ENCODE measurements at regions not wholly inside any gene's neighbourhood (a gene's known extent, or its start where the extent isn't known, plus 50 kb on each side); places are given as distances from the start of the nearest gene placed in this dataset.

GRCh38 chr11:87437133-87437843, 399.6 kb downstream of the TMEM135 start:
- H3K4me3 ChIP-seq (ENCODE audit: low read depth, low read length) = no peak overlapping the region
- TF ChIP-seq, protein P1, sequence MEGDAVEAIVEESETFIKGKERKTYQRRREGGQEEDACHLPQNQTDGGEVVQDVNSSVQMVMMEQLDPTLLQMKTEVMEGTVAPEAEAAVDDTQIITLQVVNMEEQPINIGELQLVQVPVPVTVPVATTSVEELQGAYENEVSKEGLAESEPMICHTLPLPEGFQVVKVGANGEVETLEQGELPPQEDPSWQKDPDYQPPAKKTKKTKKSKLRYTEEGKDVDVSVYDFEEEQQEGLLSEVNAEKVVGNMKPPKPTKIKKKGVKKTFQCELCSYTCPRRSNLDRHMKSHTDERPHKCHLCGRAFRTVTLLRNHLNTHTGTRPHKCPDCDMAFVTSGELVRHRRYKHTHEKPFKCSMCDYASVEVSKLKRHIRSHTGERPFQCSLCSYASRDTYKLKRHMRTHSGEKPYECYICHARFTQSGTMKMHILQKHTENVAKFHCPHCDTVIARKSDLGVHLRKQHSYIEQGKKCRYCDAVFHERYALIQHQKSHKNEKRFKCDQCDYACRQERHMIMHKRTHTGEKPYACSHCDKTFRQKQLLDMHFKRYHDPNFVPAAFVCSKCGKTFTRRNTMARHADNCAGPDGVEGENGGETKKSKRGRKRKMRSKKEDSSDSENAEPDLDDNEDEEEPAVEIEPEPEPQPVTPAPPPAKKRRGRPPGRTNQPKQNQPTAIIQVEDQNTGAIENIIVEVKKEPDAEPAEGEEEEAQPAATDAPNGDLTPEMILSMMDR (IDR thresholded peaks at IDR 0.05; ENCODE audit: low read depth, low read length) = no peak

GRCh38 chr11:87432022-87432421, 394.3 kb downstream of the TMEM135 start:
- H3K4me3 ChIP-seq (ENCODE audit: low read depth, low read length) = no peak overlapping the region
- TF ChIP-seq, protein P1 (IDR thresholded peaks at IDR 0.05; ENCODE audit: low read depth, low read length) = no peak

- H3K4me3 ChIP-seq (ENCODE audit: low read depth, low read length) = no peak overlapping the region
- TF ChIP-seq, protein P1 (IDR thresholded peaks at IDR 0.05; ENCODE audit: low read depth, low read length) = no peak
These were observed 393.7 kb downstream of the TMEM135 start for GRCh38 chr11:87431392-87431791.

- TF ChIP-seq, protein P1 (IDR thresholded peaks at IDR 0.05; ENCODE audit: low read depth, low read length) = no peak
- H3K4me3 ChIP-seq (ENCODE audit: low read depth, low read length) = no peak overlapping the region
These were observed 393.1 kb downstream of the TMEM135 start for GRCh38 chr11:87430821-87431220.

GRCh38 chr11:87429996-87430395, 392.3 kb downstream of the TMEM135 start:
- no peak overlapping the region for H3K4me3 ChIP-seq (ENCODE audit: low read depth, low read length)
- TF ChIP-seq, protein P1 (IDR thresholded peaks at IDR 0.05; ENCODE audit: low read depth, low read length) = no peak

- no peak overlapping the region for H3K4me3 ChIP-seq (ENCODE audit: low read depth, low read length)
- TF ChIP-seq, protein P1 (IDR thresholded peaks at IDR 0.05; ENCODE audit: low read depth, low read length) = no peak
These were observed 390.5 kb downstream of the TMEM135 start for GRCh38 chr11:87428266-87428665.

GRCh38 chr11:87425943-87426342, 388.2 kb downstream of the TMEM135 start:
- no peak overlapping the region for H3K4me3 ChIP-seq (ENCODE audit: low read depth, low read length)
- TF ChIP-seq, protein P1 (IDR thresholded peaks at IDR 0.05; ENCODE audit: low read depth, low read length) = no peak
